ENCODE measurements at regions not wholly inside any gene's neighbourhood (a gene's known extent, or its start where the extent isn't known, plus 50 kb on each side); places are given as distances from the start of the nearest gene placed in this dataset.

DNA sequence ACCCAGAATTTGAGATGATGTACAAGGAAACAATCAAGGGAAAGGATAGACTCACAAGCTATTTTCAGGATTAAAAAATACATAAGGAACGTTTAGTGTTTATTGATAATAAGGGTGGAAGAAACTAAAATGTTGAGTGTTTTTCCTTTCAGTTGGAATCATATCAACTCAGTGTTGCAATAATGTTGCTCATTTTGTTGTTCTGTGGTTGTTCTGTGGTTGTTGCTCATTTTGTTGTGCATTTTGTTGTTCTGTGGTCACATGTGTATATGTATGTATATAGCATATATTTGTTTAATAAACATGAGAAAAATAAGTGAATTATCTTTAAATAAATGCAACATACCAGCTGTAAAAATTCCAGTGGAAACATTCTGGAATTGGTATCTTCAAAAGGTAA lies 262.4 kb upstream of the SPRY2 start:
- no peak for DNase-seq

DNA sequence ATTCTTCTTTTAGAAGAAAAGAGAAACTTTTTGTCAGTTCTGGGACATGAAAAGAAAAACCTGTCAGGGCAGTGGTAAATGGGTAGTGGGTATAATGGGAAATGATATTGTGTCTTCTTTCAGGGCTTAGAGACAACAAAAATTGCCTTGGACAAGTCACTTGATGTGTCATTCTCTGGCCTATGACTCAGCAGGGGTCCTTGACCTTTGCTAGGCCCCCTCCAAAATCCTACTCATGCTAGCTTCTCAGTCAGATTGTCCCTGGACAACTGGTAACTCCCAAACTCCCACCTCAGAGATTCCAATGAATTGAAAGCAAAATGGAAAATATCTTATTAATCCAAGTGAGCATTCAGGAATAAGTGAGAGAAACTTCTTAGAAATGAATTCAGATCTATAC lies 258.8 kb upstream of the SPRY2 start:
- no peak for DNase-seq

DNA sequence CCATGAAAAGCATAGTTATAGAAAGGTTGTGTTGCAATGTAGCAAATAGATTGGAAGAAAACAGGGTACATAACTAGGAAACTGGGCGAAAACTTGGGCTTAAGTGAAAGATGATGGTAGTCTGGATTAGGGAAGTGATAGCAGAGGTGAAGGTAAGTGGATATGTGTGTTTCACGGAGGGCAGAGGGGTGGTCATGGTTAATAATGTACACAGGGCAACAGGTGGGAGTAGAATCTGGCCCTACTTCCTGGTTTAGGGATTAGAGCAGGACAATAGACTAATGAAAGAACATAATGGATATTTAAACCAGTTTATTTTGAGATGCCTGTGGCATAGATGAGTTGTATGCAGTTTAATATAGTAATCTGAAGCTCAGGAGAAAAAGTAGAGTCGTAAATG lies 257.3 kb upstream of the SPRY2 start:
- DNase-seq = no peak

DNA sequence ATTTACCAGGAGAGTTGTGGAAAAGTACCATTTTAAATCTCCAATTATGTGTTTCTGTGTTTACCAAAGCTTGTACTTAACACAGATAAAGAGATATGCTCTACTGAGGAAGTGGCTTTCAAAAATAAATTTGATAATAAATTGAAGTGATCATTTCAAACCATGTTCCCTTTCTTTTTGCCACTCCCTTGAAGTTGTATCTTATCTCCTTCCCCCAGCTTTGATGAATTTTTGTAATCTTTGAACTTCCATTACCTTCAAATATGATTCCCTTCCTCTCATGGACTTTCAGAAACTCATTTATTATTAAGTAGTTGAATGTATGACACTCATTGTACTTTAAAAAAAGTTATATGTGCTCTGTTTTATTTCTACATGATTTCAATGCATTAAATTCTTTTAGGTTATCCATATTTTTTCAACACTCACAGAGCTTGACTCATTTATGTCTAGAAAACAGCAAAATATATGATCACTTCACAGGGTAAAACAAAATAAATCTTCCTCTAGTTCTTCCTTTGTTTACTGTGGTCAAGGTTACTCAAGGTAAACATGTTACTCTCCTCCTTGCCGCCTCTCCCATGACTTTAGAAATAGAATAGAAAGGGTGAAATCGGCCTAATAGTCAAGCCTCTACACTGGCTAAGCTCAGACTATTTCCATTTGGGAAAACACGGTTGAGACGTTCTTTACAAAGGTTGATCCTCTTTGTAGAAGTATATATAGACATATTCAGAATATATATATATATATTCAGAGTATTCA lies 251.2 kb upstream of the SPRY2 start:
- no peak for DNase-seq

DNA sequence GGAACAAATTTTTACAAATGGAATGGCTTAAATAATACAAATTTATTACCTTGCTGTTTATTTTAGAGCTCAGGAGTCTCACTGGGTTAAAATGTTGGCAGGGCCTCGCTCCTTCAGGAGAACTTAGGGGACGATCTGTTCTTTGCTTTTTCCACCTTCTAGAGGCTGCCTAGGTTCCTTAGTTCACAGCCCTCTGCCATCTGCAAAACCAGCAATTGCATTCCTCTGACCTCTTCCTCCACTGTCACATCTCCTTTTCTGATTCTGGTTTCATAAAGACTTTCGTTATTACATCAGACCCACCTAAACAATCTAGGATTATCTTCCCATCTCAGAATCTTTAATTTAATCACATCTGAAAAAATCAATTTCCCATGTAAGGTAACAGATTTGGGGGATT lies 249.6 kb upstream of the SPRY2 start:
- DNase-seq = no peak

DNA sequence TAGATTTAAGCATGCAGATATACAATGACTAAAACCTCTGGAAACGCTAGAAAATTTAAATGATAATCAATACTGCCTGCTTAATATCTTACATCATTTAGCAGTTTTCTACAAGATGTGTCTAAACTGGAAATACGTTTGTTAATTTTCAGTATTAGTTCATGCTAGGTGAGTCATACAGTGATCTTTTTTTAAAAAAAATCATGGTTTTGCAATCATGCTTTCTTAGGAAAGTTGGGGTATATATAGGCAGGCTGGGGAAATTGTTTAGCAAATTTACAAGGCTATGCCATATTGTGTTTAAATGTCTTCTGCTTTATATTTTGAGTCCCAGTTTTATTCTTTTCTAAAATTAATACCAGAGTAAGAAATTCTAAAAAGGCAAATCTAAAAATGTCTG lies 245.4 kb upstream of the SPRY2 start:
- no peak for DNase-seq

DNA sequence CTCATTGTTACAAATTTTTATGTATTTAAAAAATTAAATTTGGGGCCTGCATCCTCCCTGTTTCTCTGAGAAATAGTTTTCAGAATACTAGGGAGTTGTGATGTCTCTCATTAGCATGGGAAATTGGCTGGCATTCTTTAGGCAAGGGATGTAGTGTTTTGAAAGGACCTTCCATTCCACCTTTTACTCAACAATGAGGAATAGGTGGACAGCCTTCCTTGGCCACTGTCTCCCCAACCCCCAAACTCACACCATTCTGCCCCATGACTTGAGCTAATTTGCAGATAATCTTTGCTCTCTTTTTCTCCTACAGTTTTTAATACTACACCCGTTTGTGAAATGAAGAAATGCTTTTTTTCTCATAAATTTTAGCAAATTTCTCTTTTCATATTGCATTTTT lies 244.6 kb upstream of the SPRY2 start:
- no peak for DNase-seq

DNA sequence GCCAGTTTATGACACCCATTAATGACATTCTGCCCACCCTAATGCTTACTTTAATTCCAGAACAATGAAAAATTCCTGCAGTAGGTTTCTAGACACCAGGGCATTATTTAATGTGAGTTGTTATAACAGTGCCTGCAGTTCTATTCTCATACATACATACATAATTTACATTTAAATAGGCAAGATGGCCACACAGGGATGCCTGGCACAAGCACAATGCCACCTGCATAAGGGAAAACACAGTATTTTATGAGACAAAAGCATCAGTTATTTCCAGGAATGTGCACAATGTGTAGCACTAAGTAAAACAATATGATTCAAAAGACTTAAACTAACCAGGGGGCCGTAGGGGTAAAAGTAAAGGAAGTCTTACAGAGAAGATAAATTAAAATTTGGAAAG lies 243.9 kb upstream of the SPRY2 start:
- DNase-seq = no peak

DNA sequence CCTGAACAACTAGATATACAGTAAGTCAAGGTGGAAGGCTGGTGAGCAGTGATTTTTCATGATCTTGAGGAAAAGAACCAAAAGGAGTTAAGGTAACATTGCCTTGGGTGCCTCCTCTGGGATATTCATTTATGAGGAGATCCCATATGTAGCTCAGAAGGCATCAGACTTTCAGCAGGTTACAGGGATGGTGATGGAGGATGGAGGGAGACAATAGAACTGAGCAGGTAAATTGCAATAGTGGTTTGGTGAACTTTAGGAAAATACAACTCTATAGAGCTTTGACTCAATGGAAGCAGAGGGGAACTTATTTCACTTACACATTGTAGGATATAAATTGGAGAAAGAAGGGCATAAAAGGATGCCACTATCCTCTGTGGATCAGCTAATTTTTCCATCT lies 243.4 kb upstream of the SPRY2 start:
- DNase-seq = no peak

DNA sequence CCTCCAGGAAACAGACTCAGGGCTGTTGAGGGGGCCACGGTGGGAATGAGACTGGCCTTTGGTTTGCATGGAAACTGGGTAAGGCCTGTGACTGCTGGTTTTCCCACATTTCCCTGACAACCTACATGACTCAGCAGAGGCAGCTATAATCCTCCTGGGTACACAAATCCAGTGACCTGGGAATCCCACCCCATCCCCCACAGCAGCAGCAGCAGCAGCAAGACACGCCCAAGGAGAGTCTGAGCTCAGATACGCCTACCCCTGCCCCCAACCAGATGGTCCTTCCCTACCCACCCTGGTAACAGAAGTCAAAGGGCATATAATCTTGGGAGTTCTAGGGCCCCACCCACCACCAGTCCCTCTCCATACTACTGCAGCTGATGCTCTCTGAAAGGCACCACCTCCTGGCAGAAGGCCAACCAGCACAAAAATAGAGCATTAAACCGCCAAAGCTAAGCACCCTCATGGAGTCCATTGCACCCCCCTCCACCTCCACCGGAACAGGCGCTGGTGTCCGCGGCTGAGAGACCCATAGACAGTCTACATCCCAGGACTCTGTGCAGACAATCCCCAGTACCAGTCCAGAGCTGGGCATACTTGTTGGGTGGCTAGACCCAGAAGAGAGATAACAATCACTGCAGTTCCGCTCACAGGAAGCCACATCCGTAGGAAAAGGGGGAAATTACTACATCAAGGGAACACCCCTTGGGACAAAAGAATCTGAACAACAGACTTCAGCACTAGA lies 237.2 kb upstream of the SPRY2 start:
- peak in 1 of 5 donors; percentile 1 for DNase-seq

DNA sequence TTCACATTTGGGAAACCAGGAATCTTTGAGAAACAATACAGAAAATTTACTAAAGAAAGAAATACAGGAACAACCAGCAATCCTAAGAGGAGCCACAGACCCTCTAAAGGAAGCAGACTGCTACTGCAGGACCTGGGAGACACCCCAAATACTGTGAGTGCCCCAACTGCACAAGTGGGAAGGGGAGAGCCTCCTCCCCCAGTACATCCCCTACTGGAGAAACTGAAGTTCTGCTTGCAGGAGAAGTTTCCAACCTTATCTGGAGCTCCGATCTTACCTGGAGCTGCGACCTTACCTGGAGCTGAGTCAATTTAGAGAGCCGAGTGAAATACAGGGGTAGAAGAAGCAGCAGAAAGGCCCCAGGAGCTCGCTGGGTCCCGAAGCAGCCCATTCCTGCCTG lies 236.4 kb upstream of the SPRY2 start:
- DNase-seq = no peak

DNA sequence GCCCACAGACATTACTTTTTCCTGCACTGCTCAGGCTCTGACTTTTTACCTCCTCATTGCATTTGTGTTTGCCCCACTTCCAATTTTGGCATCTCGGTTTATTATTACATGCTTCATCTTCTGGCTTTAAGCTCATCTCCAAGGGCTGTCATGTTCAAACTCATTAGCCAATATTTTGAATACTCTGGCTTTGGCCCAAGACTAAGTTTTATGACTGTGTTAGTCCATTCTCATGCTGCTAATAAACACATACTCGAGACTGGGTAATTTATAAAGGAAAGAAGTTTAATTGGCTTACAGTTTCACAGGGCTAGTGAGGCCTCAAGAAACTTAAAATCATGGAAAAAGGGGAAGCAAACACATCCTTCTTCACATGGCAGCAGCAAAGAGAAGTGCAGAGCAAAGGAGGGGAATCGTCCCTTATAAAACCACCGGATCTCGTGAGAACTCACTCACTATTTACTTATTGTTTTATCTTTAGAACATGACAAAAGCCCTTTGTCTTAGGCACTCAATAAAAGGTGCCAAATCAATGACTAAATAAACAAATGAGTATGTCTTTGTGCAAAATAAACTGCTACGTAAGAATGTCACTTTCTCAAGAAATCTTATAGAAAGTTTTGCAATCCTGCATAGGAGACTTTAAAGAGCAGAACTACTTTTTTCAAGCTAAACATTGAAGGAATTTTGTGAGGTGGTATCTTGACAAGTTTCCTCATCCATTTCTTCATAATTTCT lies 233.4 kb upstream of the SPRY2 start:
- DNase-seq = no peak

DNA sequence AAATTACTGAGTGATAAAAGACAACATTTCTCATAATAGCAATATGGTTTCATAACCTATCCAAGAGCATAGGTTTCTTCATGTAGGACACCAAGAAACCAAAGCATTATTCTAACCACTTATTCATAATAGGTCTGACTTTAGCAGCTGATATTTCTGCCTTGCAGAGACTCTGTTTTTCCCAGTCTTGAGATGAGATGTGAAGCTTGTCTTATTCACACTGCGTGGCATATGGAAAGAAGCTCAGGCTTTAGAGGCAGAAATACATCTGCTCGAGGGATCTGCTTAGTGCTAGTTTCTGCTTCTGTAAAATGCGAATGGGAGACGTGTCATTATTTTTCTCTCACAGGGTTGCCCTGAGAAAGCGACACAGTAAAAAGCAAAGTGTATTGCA lies 232.0 kb upstream of the SPRY2 start:
- DNase-seq = no peak

DNA sequence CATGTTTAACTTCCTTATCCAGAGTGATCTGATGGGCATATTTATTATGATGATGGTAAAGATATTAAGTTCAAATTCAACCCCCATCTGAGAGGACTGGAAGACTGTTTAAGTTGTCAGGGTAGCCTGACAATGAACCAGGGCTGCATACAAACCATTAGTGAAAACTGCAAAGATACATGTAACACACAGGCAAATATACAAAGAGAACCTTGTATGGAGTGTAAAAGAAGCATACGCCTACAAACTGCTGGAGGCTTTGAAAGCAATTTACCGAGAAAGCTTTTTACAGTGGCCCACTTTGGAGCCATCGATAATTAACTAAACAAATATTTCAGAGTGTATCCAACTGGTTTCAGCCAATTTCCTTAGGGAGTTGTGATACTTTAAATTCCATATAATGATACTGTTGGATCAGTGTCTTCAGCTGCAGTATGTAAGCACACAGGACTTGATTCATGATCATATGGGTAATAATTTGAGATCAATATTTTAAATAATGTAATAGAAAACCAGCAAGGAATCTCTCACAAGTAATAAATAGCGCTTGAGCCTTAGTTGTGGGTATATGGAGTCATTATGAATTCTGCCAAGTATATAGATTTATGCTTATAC lies 231.5 kb upstream of the SPRY2 start:
- DNase-seq = no peak

DNA sequence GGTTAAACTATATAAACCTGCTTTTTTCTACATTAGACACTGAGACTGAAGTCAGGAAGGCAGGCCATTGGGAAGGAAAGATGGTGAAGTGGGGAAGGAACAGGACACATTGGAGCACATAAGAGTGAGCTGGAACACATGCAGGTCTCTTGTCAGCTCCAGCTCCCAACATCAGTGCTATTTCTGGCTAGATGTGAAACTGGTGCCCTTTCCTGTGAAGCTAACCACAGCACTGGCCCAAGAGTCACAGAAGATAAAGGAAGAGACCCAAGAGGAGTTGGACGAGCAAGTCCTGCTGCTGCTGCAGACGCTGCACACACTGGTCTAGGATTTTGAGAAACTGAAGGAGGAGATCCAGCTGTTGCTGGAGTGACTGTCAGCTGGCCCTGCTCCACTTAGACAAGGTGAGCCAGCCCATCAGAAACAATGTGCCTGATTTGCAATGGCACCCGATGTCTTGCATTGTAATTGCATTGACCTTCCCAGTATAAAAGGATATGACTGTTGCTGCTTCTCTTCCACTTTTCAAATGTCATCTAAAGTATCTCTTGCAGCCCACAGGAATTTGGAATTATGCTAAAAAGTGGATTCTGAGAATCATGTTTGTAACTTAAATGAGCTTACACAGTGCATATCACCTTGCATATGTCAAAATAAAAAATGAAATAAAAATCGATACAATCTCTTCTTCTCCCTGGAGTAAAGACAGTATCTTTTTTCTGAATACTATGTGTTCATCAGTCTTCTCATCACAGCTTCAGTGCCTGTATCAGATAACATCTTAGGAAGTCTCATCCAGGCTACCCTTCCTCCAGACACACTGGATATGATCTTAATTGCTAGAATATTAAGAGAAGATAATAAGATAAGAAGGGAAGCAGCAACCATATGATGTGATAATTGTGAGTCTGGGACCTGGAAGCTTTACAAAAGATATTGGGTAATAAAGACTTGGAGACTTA lies 230.7 kb upstream of the SPRY2 start:
- DNase-seq = no peak

DNA sequence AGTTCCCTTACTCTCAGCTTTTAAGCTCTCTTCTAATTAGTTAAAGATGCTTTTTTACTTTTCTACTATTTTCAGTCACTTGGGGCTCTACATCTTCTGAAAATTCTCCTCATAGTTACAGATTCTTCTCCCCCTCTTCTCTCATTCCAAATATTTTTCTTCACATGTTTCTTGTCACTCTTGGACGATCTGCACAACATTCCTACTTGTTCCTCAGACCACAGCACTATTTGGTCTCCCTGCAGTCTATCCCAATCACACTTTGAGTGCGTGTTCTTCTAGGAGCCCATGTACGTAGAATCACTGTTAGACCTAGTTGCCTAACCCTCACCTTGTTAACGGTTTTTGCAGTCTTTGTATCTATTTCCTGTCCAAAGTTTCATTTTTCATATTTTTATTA lies 222.5 kb upstream of the SPRY2 start:
- DNase-seq = no peak

DNA sequence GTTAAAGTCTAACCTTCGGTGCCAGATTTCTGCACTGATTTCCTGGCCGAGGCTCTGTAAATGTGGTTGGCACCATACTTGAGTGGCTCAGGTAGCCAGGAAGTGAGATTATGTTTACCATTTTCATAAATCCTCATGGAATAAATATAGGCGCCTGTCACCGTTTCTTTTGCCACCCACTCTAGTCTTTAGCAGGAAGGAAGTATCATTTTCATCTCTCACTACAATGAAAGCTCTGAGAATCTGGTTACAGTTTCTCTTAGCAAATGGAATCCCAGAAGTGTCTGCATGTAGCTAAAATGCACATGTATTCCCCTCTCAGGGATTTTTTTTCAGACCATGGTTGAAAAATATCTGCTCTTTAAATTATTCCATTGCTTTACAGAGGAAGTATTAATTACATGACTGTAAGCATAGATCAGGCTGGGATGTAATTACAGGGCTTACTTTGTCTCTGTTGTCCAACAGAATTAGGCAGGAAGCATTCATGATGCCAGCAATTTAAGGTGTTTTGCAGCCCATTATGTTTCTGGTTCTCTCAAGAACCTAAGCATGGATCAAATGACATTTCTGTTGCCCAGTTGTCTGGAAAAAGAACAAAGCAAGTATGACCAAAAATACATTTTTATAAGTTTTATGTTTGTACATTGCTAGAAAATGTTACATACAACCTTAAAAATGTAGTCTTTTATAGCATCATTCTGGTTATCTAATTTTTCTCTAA lies 221.7 kb upstream of the SPRY2 start:
- no peak for DNase-seq

DNA sequence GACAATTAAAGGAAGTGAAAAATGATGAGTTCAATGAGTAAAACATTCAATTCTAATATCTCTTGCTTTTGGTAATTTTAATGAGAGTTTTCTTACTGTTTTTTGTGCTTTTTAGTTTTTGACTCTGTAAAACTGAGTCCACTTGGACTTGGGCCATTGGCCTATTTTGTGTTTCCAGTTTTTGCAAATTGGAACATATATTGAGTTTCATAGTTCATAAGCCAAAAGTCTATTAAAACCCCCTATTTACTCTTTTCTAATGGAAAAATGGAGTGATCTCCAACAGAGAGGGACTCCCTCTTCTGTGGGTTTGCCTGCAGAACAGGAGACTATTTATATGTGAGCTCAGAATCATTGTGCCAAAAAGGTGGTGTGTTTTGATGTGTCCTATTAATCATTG lies 219.7 kb upstream of the SPRY2 start:
- no peak for DNase-seq

DNA sequence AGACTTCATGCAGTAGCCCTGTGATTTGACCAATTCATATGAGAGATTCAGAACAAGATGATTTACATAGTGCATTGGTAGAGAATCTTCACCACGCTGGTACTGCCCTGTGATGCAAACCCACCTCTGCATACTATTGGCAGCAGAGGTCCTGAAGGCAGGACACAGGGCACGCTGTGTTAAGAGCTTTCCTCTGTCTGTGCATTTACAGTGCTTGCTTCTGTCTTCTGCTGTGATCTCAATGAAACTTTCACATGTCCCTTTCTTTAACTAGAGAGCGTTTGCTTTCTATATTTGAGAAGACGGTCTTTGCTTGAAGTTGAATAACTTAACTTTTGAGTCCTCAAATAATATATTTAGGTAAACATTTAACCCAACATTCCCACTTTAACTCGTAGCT lies 219.0 kb upstream of the SPRY2 start:
- DNase-seq = no peak

DNA sequence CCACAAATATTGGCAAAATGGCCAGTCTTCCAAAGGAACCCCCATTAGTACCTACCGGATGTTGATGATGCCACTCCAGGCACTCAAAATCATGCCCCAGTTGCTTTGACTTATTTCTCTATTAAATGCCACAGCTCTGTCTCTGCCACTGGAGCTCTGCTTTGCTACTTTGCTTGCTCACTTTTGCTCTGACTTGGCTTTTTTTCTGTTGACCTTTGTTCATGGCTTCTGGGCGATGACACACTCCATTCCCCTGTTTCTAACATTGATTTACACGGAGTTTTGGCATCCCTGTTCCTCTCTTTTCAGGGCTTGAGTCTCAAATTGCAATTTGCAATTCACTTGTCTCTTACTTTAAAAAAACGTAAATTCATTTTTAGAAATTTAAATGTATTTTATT lies 217.1 kb upstream of the SPRY2 start:
- DNase-seq = no peak

Measured in T-helper 1 cell (primary cell).